ENCODE measurements at regions not wholly inside any gene's neighbourhood (a gene's known extent, or its start where the extent isn't known, plus 50 kb on each side); places are given as distances from the start of the nearest gene placed in this dataset.
"Not testable (repeated sequence)": the region's sequence is repeated elsewhere in the genome, so short reads cannot be mapped to it uniquely, and the experiment has no call there.

DNA sequence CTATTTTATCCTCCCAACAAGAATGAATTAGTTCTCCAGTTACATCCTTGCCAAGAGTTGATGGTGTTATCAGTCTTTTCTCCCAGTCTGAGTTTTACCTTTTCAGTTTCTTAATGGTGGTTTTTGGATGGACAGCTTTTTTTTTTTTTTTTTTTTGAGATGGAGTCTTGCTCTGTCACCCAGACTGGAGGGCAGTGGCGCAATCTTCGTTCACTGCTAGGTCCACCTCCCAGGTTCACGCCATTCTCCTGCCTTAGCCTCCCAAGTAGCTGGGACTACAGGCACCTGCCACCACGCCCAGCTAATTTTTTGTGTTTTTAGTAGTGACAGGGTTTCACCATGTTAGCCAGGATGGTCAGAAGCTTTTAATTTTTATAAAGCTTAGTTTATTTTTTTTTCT is 133.0 kb downstream of the FOXD4L6 start:
- TF ChIP-seq, protein P1, sequence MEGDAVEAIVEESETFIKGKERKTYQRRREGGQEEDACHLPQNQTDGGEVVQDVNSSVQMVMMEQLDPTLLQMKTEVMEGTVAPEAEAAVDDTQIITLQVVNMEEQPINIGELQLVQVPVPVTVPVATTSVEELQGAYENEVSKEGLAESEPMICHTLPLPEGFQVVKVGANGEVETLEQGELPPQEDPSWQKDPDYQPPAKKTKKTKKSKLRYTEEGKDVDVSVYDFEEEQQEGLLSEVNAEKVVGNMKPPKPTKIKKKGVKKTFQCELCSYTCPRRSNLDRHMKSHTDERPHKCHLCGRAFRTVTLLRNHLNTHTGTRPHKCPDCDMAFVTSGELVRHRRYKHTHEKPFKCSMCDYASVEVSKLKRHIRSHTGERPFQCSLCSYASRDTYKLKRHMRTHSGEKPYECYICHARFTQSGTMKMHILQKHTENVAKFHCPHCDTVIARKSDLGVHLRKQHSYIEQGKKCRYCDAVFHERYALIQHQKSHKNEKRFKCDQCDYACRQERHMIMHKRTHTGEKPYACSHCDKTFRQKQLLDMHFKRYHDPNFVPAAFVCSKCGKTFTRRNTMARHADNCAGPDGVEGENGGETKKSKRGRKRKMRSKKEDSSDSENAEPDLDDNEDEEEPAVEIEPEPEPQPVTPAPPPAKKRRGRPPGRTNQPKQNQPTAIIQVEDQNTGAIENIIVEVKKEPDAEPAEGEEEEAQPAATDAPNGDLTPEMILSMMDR (conservative IDR thresholded peaks at IDR 0.05; ENCODE audit: low read length), result not testable (repeated sequence)
- not testable (repeated sequence) for TF ChIP-seq EZH2phosphoT487 (IDR thresholded peaks at IDR 0.05; ENCODE audit: borderline replicate concordance, low read depth, low read length)

Data from OCI-LY7 (cell line).